H9 (cell line): ENCODE measurements at regions not wholly inside any gene's neighbourhood (a gene's known extent, or its start where the extent isn't known, plus 50 kb on each side); places are given as distances from the start of the nearest gene placed in this dataset.
A peak's percentile ranks its signal among the peaks of the same experiment; 100 is the strongest.
"Not testable (repeated sequence)": the region's sequence is repeated elsewhere in the genome, so short reads cannot be mapped to it uniquely, and the experiment has no call there.

Source experiments
- DNase-seq: peaks from one replicate; pipeline ENCODE4 v3.0.0-alpha.2; 2017
- H2AFZ ChIP-seq: one replicate; pipeline ENCODE4 v1.6.1; 2013; ENCODE audit warnings: mild to moderate bottlenecking, low read length, control low read depth, moderate library complexity
- H2AK5ac ChIP-seq: 2 replicates; pipeline ENCODE4 v1.6.1; 2013; ENCODE audit warnings: low read length, control low read depth, mixed read lengths; ENCODE audit not compliant: insufficient read length
- H2BK120ac ChIP-seq: one replicate; pipeline ENCODE4 v1.6.1; 2013; ENCODE audit warnings: low read depth, mild to moderate bottlenecking, low read length, control low read depth, inconsistent platforms; ENCODE audit not compliant: poor library complexity, severe bottlenecking
- H2BK12ac ChIP-seq: 2 replicates; pipeline ENCODE4 v1.6.1; 2013; ENCODE audit warnings: low read length, control low read depth, mixed read lengths, low read depth; ENCODE audit not compliant: insufficient read length
- H2BK15ac ChIP-seq: 2 replicates; pipeline ENCODE4 v1.6.1; 2013; ENCODE audit warnings: low read depth, low read length, control low read depth
- H2BK20ac ChIP-seq: one replicate; pipeline ENCODE4 v1.6.1; 2013; ENCODE audit warnings: low read depth, mild to moderate bottlenecking, low read length, control low read depth, inconsistent platforms; ENCODE audit not compliant: poor library complexity, severe bottlenecking
- H2BK5ac ChIP-seq: 2 replicates; pipeline ENCODE4 v1.6.1; 2013; ENCODE audit warnings: low read length, control low read depth, mixed read lengths; ENCODE audit not compliant: insufficient read length
- H3K14ac ChIP-seq: 2 replicates; pipeline ENCODE4 v1.6.1; 2013; ENCODE audit warnings: low read length, control low read depth; ENCODE audit not compliant: insufficient read depth
- H3K18ac ChIP-seq: 2 replicates; pipeline ENCODE4 v1.6.1; 2013; ENCODE audit warnings: low read depth, mild to moderate bottlenecking, mixed read lengths, low read length, control low read depth; ENCODE audit not compliant: insufficient read length
- H3K23ac ChIP-seq: 2 replicates; pipeline ENCODE4 v1.6.1; 2013; ENCODE audit warnings: low read length, control low read depth, mixed read lengths, low read depth; ENCODE audit not compliant: insufficient read length
- H3K23me2 ChIP-seq: 2 replicates; pipeline ENCODE4 v1.6.1; 2013; ENCODE audit warnings: low read depth, mild to moderate bottlenecking, mixed read lengths, low read length, control low read depth; ENCODE audit not compliant: insufficient read length, poor library complexity, severe bottlenecking
- H3K27ac ChIP-seq: 2 replicates; pipeline ENCODE4 v1.5.1; 2013; ENCODE audit warnings: low read length, control low read depth, mixed read lengths, low read depth; ENCODE audit not compliant: insufficient read length
- H3K27me3 ChIP-seq: 2 replicates; pipeline ENCODE4 v1.6.1; 2013; ENCODE audit warnings: low read length, control low read depth, inconsistent platforms; ENCODE audit not compliant: insufficient read depth
- H3K4ac ChIP-seq: 2 replicates; pipeline ENCODE4 v1.6.1; 2013; ENCODE audit warnings: low read depth, mild to moderate bottlenecking, control low read depth, inconsistent platforms, low read length, moderate library complexity
- H3K4me1 ChIP-seq: 2 replicates; pipeline ENCODE4 v1.6.1; 2013; ENCODE audit warnings: low read length, control low read depth, inconsistent platforms; ENCODE audit not compliant: insufficient read depth
- H3K4me2 ChIP-seq: 2 replicates; pipeline ENCODE4 v1.6.1; 2013; ENCODE audit warnings: low read length, control low read depth, mixed read lengths; ENCODE audit not compliant: insufficient read length, insufficient read depth
- H3K56ac ChIP-seq: 2 replicates; pipeline ENCODE4 v1.6.1; 2013; ENCODE audit warnings: low read depth, mild to moderate bottlenecking, mixed read lengths, low read length, control low read depth; ENCODE audit not compliant: insufficient read length
- H3K79me1 ChIP-seq: 2 replicates; pipeline ENCODE4 v1.6.1; 2013; ENCODE audit warnings: low read depth, mild to moderate bottlenecking, moderate library complexity, low read length, control low read depth, inconsistent platforms; ENCODE audit not compliant: insufficient read depth, poor library complexity, severe bottlenecking
- H3K79me2 ChIP-seq: 2 replicates; pipeline ENCODE4 v1.6.1; 2013; ENCODE audit warnings: low read length, control low read depth, inconsistent platforms; ENCODE audit not compliant: insufficient read depth
- H3K9ac ChIP-seq: 2 replicates; pipeline ENCODE4 v1.6.1; 2013; ENCODE audit warnings: low read length, control low read depth, mixed read lengths; ENCODE audit not compliant: insufficient read length; ENCODE audit errors: extremely low read depth
- H3K9me3 ChIP-seq: one replicate; pipeline ENCODE4 v1.6.1; 2013; ENCODE audit warnings: low read depth, low read length, inconsistent platforms; ENCODE audit not compliant: control insufficient read depth
- H3T11ph ChIP-seq: one replicate; pipeline ENCODE4 v1.6.1; 2013; ENCODE audit warnings: mild to moderate bottlenecking, low read length, control low read depth, inconsistent platforms
- H4K20me1 ChIP-seq: one replicate; pipeline ENCODE4 v1.6.1; 2013; ENCODE audit not compliant: control insufficient read depth, insufficient read length, insufficient read depth
- H4K5ac ChIP-seq: 2 replicates; pipeline ENCODE4 v1.6.1; 2013; ENCODE audit warnings: low read depth, mild to moderate bottlenecking, mixed read lengths, low read length, control low read depth; ENCODE audit not compliant: insufficient read length
- H4K8ac ChIP-seq: replicated peaks from 2 replicates; pipeline ENCODE4 v1.6.1; 2013; ENCODE audit warnings: low read length, control low read depth, mixed read lengths, low read depth; ENCODE audit not compliant: insufficient read length
- H4K91ac ChIP-seq: 2 replicates; pipeline ENCODE4 v1.6.1; 2013; ENCODE audit warnings: low read depth, mild to moderate bottlenecking, moderate library complexity, mixed read lengths, low read length, control low read depth; ENCODE audit not compliant: insufficient read length
- H3K27ac Mint-ChIP-seq, 3 experiments: 2 replicates in 2 of 3; 3 replicates in 1 of 3; pipeline ENCODE4 v1.8.0; 2020 to 2021; ENCODE audit warnings: mixed read lengths in 3 of 3, mild to moderate bottlenecking in 1 of 3, moderate library complexity in 1 of 3
- H3K27me3 Mint-ChIP-seq: 2 replicates; pipeline ENCODE4 v1.8.0; 2021; ENCODE audit warnings: low read depth, mild to moderate bottlenecking, moderate library complexity, mixed read lengths
- H3K36me3 Mint-ChIP-seq, 3 experiments: 2 replicates in 2 of 3; 3 replicates in 1 of 3; pipeline ENCODE4 v1.8.0; 2020 to 2021; ENCODE audit warnings: low read depth in 3 of 3, mixed read lengths in 3 of 3; ENCODE audit not compliant: insufficient read depth in 1 of 3
- H3K4me1 Mint-ChIP-seq, 2 experiments: 2 replicates each; pipeline ENCODE4 v1.8.0; 2020; ENCODE audit warnings: mixed read lengths in 2 of 2
- H3K4me3 Mint-ChIP-seq, 2 experiments: 2 replicates in 1 of 2; 3 replicates in 1 of 2; pipeline ENCODE4 v1.8.0; 2020 to 2021; ENCODE audit warnings: mild to moderate bottlenecking in 2 of 2, mixed read lengths in 2 of 2, moderate library complexity in 1 of 2
- H3K9me3 Mint-ChIP-seq, 2 experiments: 2 replicates in 1 of 2; 3 replicates in 1 of 2; pipeline ENCODE4 v1.8.0; 2020; ENCODE audit warnings: mild to moderate bottlenecking in 2 of 2, mixed read lengths in 2 of 2, moderate library complexity in 1 of 2
- CTCF ChIP-seq: fragments of 200-600 bp; sonication (generic); conservative IDR thresholded peaks from 3 replicates; pipeline ENCODE4 v1.8.0; 2021; ENCODE audit warnings: antibody characterized with exemption, mild to moderate bottlenecking
- WGBS: extraction: QIAGEN DNeasy Blood & Tissue Kit; methylation state at CpG from one replicate; pipeline ENCODE4 v1.1.7; 2013; ENCODE audit warnings: missing lambda C conversion rate, low lambda C conversion rate, mixed read lengths; ENCODE audit not compliant: insufficient read length; ENCODE audit errors: extremely low coverage; 5-methylcytosine and 5-hydroxymethylcytosine counted together

GRCh38 chr2:357811-358210, 69.9 kb upstream of the ALKAL2 start:
- Mint-ChIP-seq H3K4me1 (no peaks in the 10 kb centered on the region), H3K4me3 (no peak overlapping the region), H3K36me3 (no peaks in the 10 kb centered on the region; a peak in 1 of 7 replicates), H3K27ac (no peak overlapping the region), H3K9me3 (peaks cover 0 to 2% of the 10 kb centered on the region in 2 experiments; a peak in 2 of 5 replicates), H3K27me3 (peaks cover 8% of the 10 kb centered on the region)
- no peak overlapping the region for H2BK120ac ChIP-seq
- no peak overlapping the region for H3K14ac ChIP-seq
- H3K56ac ChIP-seq: no peak overlapping the region
- H2AFZ ChIP-seq: no peak overlapping the region
- no peak overlapping the region for H4K5ac ChIP-seq
- H3K79me2 ChIP-seq: no peaks in the 10 kb centered on the region
- no peak overlapping the region for H3K18ac ChIP-seq
- no peaks in the 10 kb centered on the region for H3K9me3 ChIP-seq
- H2BK15ac ChIP-seq: no peak overlapping the region
- no peak for TF ChIP-seq CTCF
- H2BK12ac ChIP-seq: no peak overlapping the region
- H2BK20ac ChIP-seq: no peak overlapping the region
- H3K79me1 ChIP-seq: no peaks in the 10 kb centered on the region
- no peak overlapping the region for H3K27ac ChIP-seq
- no peak for DNase-seq
- no peak overlapping the region for H4K8ac ChIP-seq
- no peak overlapping the region for H3T11ph ChIP-seq
- H3K9ac ChIP-seq: no peak overlapping the region
- peak overlapping the region; percentile 36 for H3K23ac ChIP-seq
- H2BK5ac ChIP-seq: no peak overlapping the region
- no peak overlapping the region for H3K4me2 ChIP-seq
- no peaks in the 10 kb centered on the region for H4K20me1 ChIP-seq
- no peaks in the 10 kb centered on the region for H3K23me2 ChIP-seq
- WGBS: no CpG with 5 or more reads among the region's 2 CpGs
- H3K4ac ChIP-seq: no peak overlapping the region
- H2AK5ac ChIP-seq: no peak overlapping the region
- no peak overlapping the region for H4K91ac ChIP-seq
- no peaks in the 10 kb centered on the region for H3K27me3 ChIP-seq
- no peaks in the 10 kb centered on the region for H3K4me1 ChIP-seq

- not testable (repeated sequence) for H3K4ac ChIP-seq, H3K79me2 ChIP-seq, H3K4me1 ChIP-seq, H3K79me1 ChIP-seq, H3K4me2 ChIP-seq, H3K4me1 Mint-ChIP-seq, H3K56ac ChIP-seq, H2BK15ac ChIP-seq, H2AK5ac ChIP-seq, H4K20me1 ChIP-seq, H4K8ac ChIP-seq, H3K27ac Mint-ChIP-seq, H3T11ph ChIP-seq, H2BK20ac ChIP-seq, H3K23ac ChIP-seq, H2BK120ac ChIP-seq, H3K18ac ChIP-seq, H3K27me3 ChIP-seq, H3K9me3 ChIP-seq, H3K27me3 Mint-ChIP-seq, H3K14ac ChIP-seq, H2BK5ac ChIP-seq, H3K4me3 Mint-ChIP-seq, DNase-seq, H3K9me3 Mint-ChIP-seq, H3K9ac ChIP-seq, H2AFZ ChIP-seq, H3K23me2 ChIP-seq, H4K5ac ChIP-seq, H4K91ac ChIP-seq, H3K36me3 Mint-ChIP-seq, H3K27ac ChIP-seq, H2BK12ac ChIP-seq
- WGBS: no CpG with 5 or more reads among the region's 21 CpGs
These were observed 68.4 kb upstream of the ALKAL2 start for GRCh38 chr2:356304-356703.
